Right lobe of liver (tissue), 6 donors: ENCODE measurements at regions not wholly inside any gene's neighbourhood (a gene's known extent, or its start where the extent isn't known, plus 50 kb on each side); places are given as distances from the start of the nearest gene placed in this dataset.
"Not testable (repeated sequence)": the region's sequence is repeated elsewhere in the genome, so short reads cannot be mapped to it uniquely, and the experiment has no call there.

Experiments
- ATAC-seq, 4 donors: fragments of 200-7000 bp; cut with Tn5 transposase; one replicate each; pipeline ENCODE4 v1.9.1; 2020; ENCODE audit warnings: mild to moderate bottlenecking in 4 of 4, moderate library complexity in 4 of 4
- DNase-seq, 3 donors: peaks; one replicate each; pipeline ENCODE4 v3.0.0-alpha.2; 2020
- H3K27ac ChIP-seq, 3 donors: fragments of 200-600 bp; one replicate each; pipeline ENCODE4 v1.8.0; 2022
- H3K27me3 ChIP-seq, 2 donors: fragments of 200-600 bp; one replicate each; pipeline ENCODE4 v1.8.0; 2022
- H3K36me3 ChIP-seq, 4 donors: fragments of 200-600 bp; sonication (generic) in 1 of 4; one replicate each; pipeline versions ENCODE4 v1.5.1 to v1.8.0; 2017 to 2022; ENCODE audit warnings: control low read depth in 1 of 4
- H3K4me1 ChIP-seq, 4 donors: fragments of 200-600 bp; sonication (generic) in 1 of 4; one replicate each; pipeline versions ENCODE4 v1.5.1 to v1.8.0; 2017 to 2022; ENCODE audit warnings: control low read depth in 1 of 4
- H3K4me3 ChIP-seq, 3 donors: fragments of 200-600 bp; one replicate each; pipeline ENCODE4 v1.8.0; 2022
- H3K9me3 ChIP-seq, 4 donors: fragments of 200-600 bp; sonication (generic) in 1 of 4; one replicate each; pipeline versions ENCODE4 v1.5.1 to v1.8.0; 2017 to 2022; ENCODE audit warnings: control low read depth in 1 of 4
- CTCF ChIP-seq, 4 donors: fragments of 200-600 bp in 3 of 4; fragments of 450-650 bp in 1 of 4; IDR thresholded peaks; one replicate each; pipeline versions ENCODE4 v1.5.1 to v1.8.0; 2016 to 2022; ENCODE audit warnings: antibody characterized with exemption in 4 of 4, mild to moderate bottlenecking in 2 of 4
- POLR2A ChIP-seq: fragments of 450-650 bp; IDR thresholded peaks from one replicate; pipeline ENCODE4 v1.6.1; 2017; ENCODE audit warnings: antibody characterized with exemption, mild to moderate bottlenecking
- WGBS: methylation state at CpG from one replicate; pipeline ENCODE4 v1.1.6; 2018; ENCODE audit warnings: low coverage, low lambda C conversion rate; ENCODE audit not compliant: insufficient coverage; ENCODE audit errors: missing lambda C conversion rate; 5-methylcytosine and 5-hydroxymethylcytosine counted together
- intact Hi-C, 2 donors: fragments of 100-400 bp; cut with DNase I; formaldehyde crosslinking; loops; one replicate each; pipeline versions ENCODE4 v1.11.2 to v1.14.1; 2022
- donor health status: DM: no; HTN: yes; CAD: no.
- donor health status: DM: no; HTN: no; CAD: no.
- donor health status: DM: no; HTN: no; CAD: no.
- donor health status: DM: no; HTN: yes; CAD: no.
- donor health status: DM: no; HTN: yes; CAD: no.

GRCh38 chr20:51945177-51945576 is 142.9 kb upstream of the SALL4 start:
- no peak for ATAC-seq

GRCh38 chr20:51943761-51944160 is 141.4 kb upstream of the SALL4 start:
- H3K27me3 ChIP-seq: no peaks in the 10 kb centered on the region
- ATAC-seq (no peak), DNase-seq (no peak)
- no peaks in the 10 kb centered on the region for H3K9me3 ChIP-seq
- 92% methylated on average over 5 of the region's 5 CpGs for WGBS
- TF ChIP-seq POLR2A (no peak), CTCF (IDR thresholded peaks at IDR 0.05) (no peak)
- H3K4me3 ChIP-seq: no peak overlapping the region
- H3K36me3 ChIP-seq: no peaks in the 10 kb centered on the region
- no peak overlapping the region for H3K27ac ChIP-seq
- intact Hi-C loops: no loop called here
- H3K4me1 ChIP-seq: no peaks in the 10 kb centered on the region

More at GRCh38 chr20:51945177-51945576, 142.9 kb upstream of the SALL4 start:
- H3K27ac ChIP-seq: no peak overlapping the region
- TF ChIP-seq POLR2A (no peak), CTCF (IDR thresholded peaks at IDR 0.05) (no peak)
- H3K36me3 ChIP-seq: no peaks in the 10 kb centered on the region
- H3K9me3 ChIP-seq: no peaks in the 10 kb centered on the region
- no peak for DNase-seq
- intact Hi-C loops: no loop called here
- WGBS: 87% methylated on average over 4 of the region's 5 CpGs
- H3K4me3 ChIP-seq: no peak overlapping the region
- H3K4me1 ChIP-seq: no peaks in the 10 kb centered on the region
- no peaks in the 10 kb centered on the region for H3K27me3 ChIP-seq

GRCh38 chr20:51943326-51943725 is 141.0 kb upstream of the SALL4 start:
- ATAC-seq, H3K36me3 ChIP-seq, H3K27me3 ChIP-seq, intact Hi-C loops, H3K4me3 ChIP-seq, DNase-seq, H3K27ac ChIP-seq, H3K4me1 ChIP-seq, H3K9me3 ChIP-seq: not testable (repeated sequence)
- 91% methylated on average over 4 of the region's 6 CpGs for WGBS

- no peak overlapping the region for H3K4me3 ChIP-seq
Measured at GRCh38 chr20:51941503-51941902, 139.2 kb upstream of the SALL4 start.

GRCh38 chr20:51939259-51939585 is 136.9 kb upstream of the SALL4 start:
- H3K4me1 ChIP-seq: no peaks in the 10 kb centered on the region
- WGBS: 87% methylated on average over 6 of the region's 6 CpGs
- ATAC-seq: no peak

More at GRCh38 chr20:51941503-51941902, 139.2 kb upstream of the SALL4 start:
- no peaks in the 10 kb centered on the region for H3K9me3 ChIP-seq
- H3K27ac ChIP-seq: no peak overlapping the region
- H3K36me3 ChIP-seq: no peaks in the 10 kb centered on the region
- H3K27me3 ChIP-seq: no peaks in the 10 kb centered on the region
- 90% methylated on average over 5 of the region's 6 CpGs for WGBS
- intact Hi-C loops: no loop called here
- ATAC-seq (no peak), DNase-seq (no peak)
- TF ChIP-seq POLR2A (no peak), CTCF (IDR thresholded peaks at IDR 0.05) (no peak)
- no peaks in the 10 kb centered on the region for H3K4me1 ChIP-seq

More at GRCh38 chr20:51939259-51939585, 136.9 kb upstream of the SALL4 start:
- Histone ChIP-seq H3K4me3 (no peak overlapping the region), H3K27me3 (no peaks in the 10 kb centered on the region), H3K9me3 (no peaks in the 10 kb centered on the region), H3K36me3 (no peaks in the 10 kb centered on the region), H3K27ac (no peak overlapping the region)
- TF ChIP-seq POLR2A (no peak), CTCF (IDR thresholded peaks at IDR 0.05) (no peak)
- intact Hi-C loops: no loop called here
- no peak for DNase-seq
